ENCODE measurements at regions not wholly inside any gene's neighbourhood (a gene's known extent, or its start where the extent isn't known, plus 50 kb on each side); places are given as distances from the start of the nearest gene placed in this dataset.
"Not testable (repeated sequence)": the region's sequence is repeated elsewhere in the genome, so short reads cannot be mapped to it uniquely, and the experiment has no call there.

- H3K9me3 ChIP-seq (replicated peaks; ENCODE audit: insufficient read depth, low read length); H3K27ac ChIP-seq (ENCODE audit: low read length); H3K79me2 ChIP-seq (ENCODE audit: low read length); H3K4me1 ChIP-seq (ENCODE audit: low read length); H3F3A ChIP-seq (ENCODE audit: insufficient read depth, low read length); H3K9ac ChIP-seq (ENCODE audit: low read length); H3K27me3 ChIP-seq (replicated peaks; ENCODE audit: insufficient read depth, low read length); H3K4me2 ChIP-seq (ENCODE audit: low read depth, low read length); H4K20me1 ChIP-seq (ENCODE audit: insufficient read depth, low read length); H3K4me3 ChIP-seq (ENCODE audit: low read length); H3K9me2 ChIP-seq (replicated peaks; ENCODE audit: insufficient read depth, low read length); H2AFZ ChIP-seq (ENCODE audit: low read length); H3K36me3 ChIP-seq (replicated peaks; ENCODE audit: insufficient read depth, low read length): not testable (repeated sequence)
- DNase-seq = peak; percentile 23
Measured at GRCh38 chr13:18273785-18274514, 907.7 kb downstream of the TUBA3C start.

DNA sequence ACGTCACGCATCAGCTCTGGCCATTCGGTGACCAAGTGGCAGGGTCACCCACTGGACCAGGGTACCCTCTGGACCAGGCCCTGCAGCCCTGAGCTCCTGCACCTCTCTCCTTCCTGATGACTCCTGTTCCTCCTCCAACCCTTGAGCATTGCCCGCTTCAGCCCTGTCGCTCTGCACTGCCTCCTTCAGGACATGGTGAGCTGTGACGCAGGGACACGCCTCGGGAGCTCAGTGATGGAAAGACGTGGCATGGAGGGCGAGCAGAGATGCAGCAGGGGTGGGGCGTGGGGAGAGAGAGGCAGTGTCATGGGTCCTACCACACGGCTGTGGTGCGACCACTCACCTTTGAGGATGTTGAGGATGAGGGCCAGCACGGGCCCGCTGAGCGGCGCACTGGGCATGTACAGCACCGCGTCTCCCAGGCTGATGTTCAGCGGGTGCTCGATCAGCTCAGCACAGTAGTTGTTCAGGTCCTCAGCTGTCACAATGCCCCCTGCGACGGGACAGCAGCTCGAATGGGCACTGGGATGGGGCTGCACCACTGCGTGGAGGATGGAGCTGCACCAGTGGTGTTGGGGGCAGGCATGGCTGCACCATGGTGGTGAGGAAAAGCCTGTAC is 922.7 kb downstream of the TUBA3C start:
- DNase-seq = not testable (repeated sequence)

DNA sequence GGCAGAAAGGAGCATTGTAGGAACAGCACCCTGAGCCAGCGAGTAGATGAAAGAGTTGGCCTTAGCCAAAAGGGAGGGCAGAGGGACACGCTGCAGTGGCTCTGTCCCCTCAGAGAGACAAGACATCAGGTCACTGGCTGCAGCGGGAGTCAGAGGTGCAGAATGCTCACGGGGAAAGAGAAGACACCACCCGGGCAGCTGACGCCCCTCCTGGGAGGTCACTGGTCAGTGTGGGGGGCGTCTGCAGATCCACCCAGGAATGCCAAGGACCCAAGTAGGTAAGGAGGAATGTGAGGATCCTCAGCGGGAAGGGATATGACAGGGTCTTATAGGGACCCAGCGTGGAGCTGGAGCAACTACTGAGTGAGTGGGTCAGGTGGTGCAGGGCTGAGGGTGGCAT is 923.9 kb downstream of the TUBA3C start:
- not testable (repeated sequence) for H3K27me3 ChIP-seq (replicated peaks; ENCODE audit: insufficient read depth, low read length); H3K9me3 ChIP-seq (replicated peaks; ENCODE audit: insufficient read depth, low read length); H3K27ac ChIP-seq (ENCODE audit: low read length); H3K9ac ChIP-seq (ENCODE audit: low read length); H4K20me1 ChIP-seq (ENCODE audit: insufficient read depth, low read length); H3K4me1 ChIP-seq (ENCODE audit: low read length); H3K4me2 ChIP-seq (ENCODE audit: low read depth, low read length); H3K79me2 ChIP-seq (ENCODE audit: low read length); H3K9me2 ChIP-seq (replicated peaks; ENCODE audit: insufficient read depth, low read length); H3K4me3 ChIP-seq (ENCODE audit: low read length); H3F3A ChIP-seq (ENCODE audit: insufficient read depth, low read length); H2AFZ ChIP-seq (ENCODE audit: low read length); DNase-seq; H3K36me3 ChIP-seq (replicated peaks; ENCODE audit: insufficient read depth, low read length)

More for the DNA sequence above, 922.7 kb downstream of the TUBA3C start:
- not testable (repeated sequence) for H3K9me3 ChIP-seq (replicated peaks; ENCODE audit: insufficient read depth, low read length); H4K20me1 ChIP-seq (ENCODE audit: insufficient read depth, low read length); H3K4me1 ChIP-seq (ENCODE audit: low read length); H3K36me3 ChIP-seq (replicated peaks; ENCODE audit: insufficient read depth, low read length); H3F3A ChIP-seq (ENCODE audit: insufficient read depth, low read length); H3K4me2 ChIP-seq (ENCODE audit: low read depth, low read length); H3K4me3 ChIP-seq (ENCODE audit: low read length); H3K9ac ChIP-seq (ENCODE audit: low read length); H3K9me2 ChIP-seq (replicated peaks; ENCODE audit: insufficient read depth, low read length); H3K79me2 ChIP-seq (ENCODE audit: low read length); H3K27me3 ChIP-seq (replicated peaks; ENCODE audit: insufficient read depth, low read length); H2AFZ ChIP-seq (ENCODE audit: low read length); H3K27ac ChIP-seq (ENCODE audit: low read length)

DNA sequence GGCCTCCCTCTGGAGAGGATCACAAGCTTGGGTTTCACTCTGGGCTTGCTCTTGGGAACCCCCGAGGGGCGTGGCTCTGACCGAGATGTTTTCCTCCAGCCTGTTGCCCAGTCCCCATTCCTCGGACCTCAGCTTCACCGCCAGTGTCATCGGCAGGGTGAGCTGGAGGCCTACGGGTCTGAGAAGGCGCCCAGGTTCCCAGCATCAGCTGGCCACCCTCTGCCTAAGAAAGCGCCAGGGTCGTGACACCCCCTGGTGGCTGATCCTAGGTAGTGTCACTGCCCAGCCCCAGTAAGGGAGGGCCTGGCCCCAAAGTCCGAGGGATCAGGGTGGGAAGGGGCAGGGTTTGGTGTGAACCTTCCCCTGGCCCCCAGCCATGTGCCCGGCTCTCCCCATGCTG is 928.8 kb downstream of the TUBA3C start:
- not testable (repeated sequence) for H3K27me3 ChIP-seq (replicated peaks; ENCODE audit: insufficient read depth, low read length); H3K4me2 ChIP-seq (ENCODE audit: low read depth, low read length); H3K27ac ChIP-seq (ENCODE audit: low read length); H3K9ac ChIP-seq (ENCODE audit: low read length); H3K4me1 ChIP-seq (ENCODE audit: low read length); H3K9me3 ChIP-seq (replicated peaks; ENCODE audit: insufficient read depth, low read length); H4K20me1 ChIP-seq (ENCODE audit: insufficient read depth, low read length); DNase-seq; H3K36me3 ChIP-seq (replicated peaks; ENCODE audit: insufficient read depth, low read length); H3K9me2 ChIP-seq (replicated peaks; ENCODE audit: insufficient read depth, low read length); H3K79me2 ChIP-seq (ENCODE audit: low read length); H2AFZ ChIP-seq (ENCODE audit: low read length); H3F3A ChIP-seq (ENCODE audit: insufficient read depth, low read length); H3K4me3 ChIP-seq (ENCODE audit: low read length)

DNA sequence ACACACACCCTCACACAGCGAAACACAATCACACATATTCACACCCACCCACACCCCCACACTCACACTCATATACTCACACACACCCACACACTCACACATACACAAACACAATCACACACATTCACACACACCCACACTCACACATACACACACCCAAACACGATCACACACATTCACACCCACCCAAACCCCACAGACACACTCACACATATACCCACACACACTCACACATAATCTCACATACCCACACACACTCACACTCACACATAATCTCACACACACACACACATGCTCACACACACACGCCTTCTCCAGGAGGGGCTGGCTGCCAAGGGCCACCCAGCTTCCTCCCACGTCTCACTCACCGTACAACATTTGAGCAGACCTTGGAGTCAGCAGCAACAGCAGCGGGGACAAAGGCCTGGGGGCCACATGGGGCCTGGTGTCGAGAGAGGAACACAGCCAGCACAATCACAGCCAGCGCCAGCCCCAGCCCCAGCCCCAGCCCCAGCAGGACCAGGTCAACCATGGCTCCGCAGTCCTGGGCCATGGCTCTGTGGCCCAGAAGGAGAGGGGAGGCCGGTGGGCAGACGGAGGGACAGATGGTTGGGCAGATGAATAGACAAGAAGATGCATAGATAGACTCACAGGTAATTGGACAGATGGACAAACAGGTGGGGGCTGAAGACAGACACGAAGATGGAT is 932.9 kb downstream of the TUBA3C start:
- H3K36me3 ChIP-seq (replicated peaks; ENCODE audit: insufficient read depth, low read length); H3K27ac ChIP-seq (ENCODE audit: low read length); H3K9me2 ChIP-seq (replicated peaks; ENCODE audit: insufficient read depth, low read length); H3K79me2 ChIP-seq (ENCODE audit: low read length); H2AFZ ChIP-seq (ENCODE audit: low read length); H3K27me3 ChIP-seq (replicated peaks; ENCODE audit: insufficient read depth, low read length); H3K4me2 ChIP-seq (ENCODE audit: low read depth, low read length); DNase-seq; H4K20me1 ChIP-seq (ENCODE audit: insufficient read depth, low read length); H3F3A ChIP-seq (ENCODE audit: insufficient read depth, low read length); H3K4me1 ChIP-seq (ENCODE audit: low read length); H3K4me3 ChIP-seq (ENCODE audit: low read length); H3K9me3 ChIP-seq (replicated peaks; ENCODE audit: insufficient read depth, low read length); H3K9ac ChIP-seq (ENCODE audit: low read length): not testable (repeated sequence)

DNA sequence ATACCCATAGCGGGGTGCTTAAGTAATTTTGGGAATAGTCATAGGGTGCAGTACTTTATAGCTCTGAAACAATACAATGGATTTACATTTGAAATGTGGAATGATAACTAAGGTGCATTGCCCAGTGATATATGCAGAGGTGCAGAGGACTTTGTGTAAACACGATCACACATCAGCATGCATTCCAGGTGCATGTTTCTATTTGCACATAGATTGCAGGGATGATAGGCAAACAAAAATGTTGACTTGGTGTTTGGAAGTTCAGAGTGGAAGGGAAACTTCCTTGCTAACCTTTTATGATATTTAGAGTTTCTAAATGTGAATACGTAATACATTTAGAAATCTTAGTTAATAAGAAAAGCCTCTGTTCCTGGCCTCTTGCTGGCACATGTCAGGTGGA is 941.5 kb downstream of the TUBA3C start:
- not testable (repeated sequence) for H3F3A ChIP-seq (ENCODE audit: insufficient read depth, low read length); H3K36me3 ChIP-seq (replicated peaks; ENCODE audit: insufficient read depth, low read length); H3K9me2 ChIP-seq (replicated peaks; ENCODE audit: insufficient read depth, low read length); H3K4me2 ChIP-seq (ENCODE audit: low read depth, low read length); H3K27ac ChIP-seq (ENCODE audit: low read length); H3K4me3 ChIP-seq (ENCODE audit: low read length); H3K27me3 ChIP-seq (replicated peaks; ENCODE audit: insufficient read depth, low read length); DNase-seq; H2AFZ ChIP-seq (ENCODE audit: low read length); H3K79me2 ChIP-seq (ENCODE audit: low read length); H3K9me3 ChIP-seq (replicated peaks; ENCODE audit: insufficient read depth, low read length); H3K4me1 ChIP-seq (ENCODE audit: low read length); H4K20me1 ChIP-seq (ENCODE audit: insufficient read depth, low read length); H3K9ac ChIP-seq (ENCODE audit: low read length)

GRCh38 chr13:18238586-18238985 is 943.0 kb downstream of the TUBA3C start:
- DNase-seq; H3K36me3 ChIP-seq (replicated peaks; ENCODE audit: insufficient read depth, low read length); H3K9me2 ChIP-seq (replicated peaks; ENCODE audit: insufficient read depth, low read length); H3F3A ChIP-seq (ENCODE audit: insufficient read depth, low read length); H3K4me1 ChIP-seq (ENCODE audit: low read length); H3K4me2 ChIP-seq (ENCODE audit: low read depth, low read length); H2AFZ ChIP-seq (ENCODE audit: low read length); H4K20me1 ChIP-seq (ENCODE audit: insufficient read depth, low read length); H3K9ac ChIP-seq (ENCODE audit: low read length); H3K27me3 ChIP-seq (replicated peaks; ENCODE audit: insufficient read depth, low read length); H3K79me2 ChIP-seq (ENCODE audit: low read length); H3K4me3 ChIP-seq (ENCODE audit: low read length); H3K27ac ChIP-seq (ENCODE audit: low read length); H3K9me3 ChIP-seq (replicated peaks; ENCODE audit: insufficient read depth, low read length): not testable (repeated sequence)
